ENCODE measurements at regions not wholly inside any gene's neighbourhood (a gene's known extent, or its start where the extent isn't known, plus 50 kb on each side); places are given as distances from the start of the nearest gene placed in this dataset.

- TF ChIP-seq POLR2A (IDR thresholded peaks at IDR 0.05): no peak
- TF ChIP-seq, protein P1, sequence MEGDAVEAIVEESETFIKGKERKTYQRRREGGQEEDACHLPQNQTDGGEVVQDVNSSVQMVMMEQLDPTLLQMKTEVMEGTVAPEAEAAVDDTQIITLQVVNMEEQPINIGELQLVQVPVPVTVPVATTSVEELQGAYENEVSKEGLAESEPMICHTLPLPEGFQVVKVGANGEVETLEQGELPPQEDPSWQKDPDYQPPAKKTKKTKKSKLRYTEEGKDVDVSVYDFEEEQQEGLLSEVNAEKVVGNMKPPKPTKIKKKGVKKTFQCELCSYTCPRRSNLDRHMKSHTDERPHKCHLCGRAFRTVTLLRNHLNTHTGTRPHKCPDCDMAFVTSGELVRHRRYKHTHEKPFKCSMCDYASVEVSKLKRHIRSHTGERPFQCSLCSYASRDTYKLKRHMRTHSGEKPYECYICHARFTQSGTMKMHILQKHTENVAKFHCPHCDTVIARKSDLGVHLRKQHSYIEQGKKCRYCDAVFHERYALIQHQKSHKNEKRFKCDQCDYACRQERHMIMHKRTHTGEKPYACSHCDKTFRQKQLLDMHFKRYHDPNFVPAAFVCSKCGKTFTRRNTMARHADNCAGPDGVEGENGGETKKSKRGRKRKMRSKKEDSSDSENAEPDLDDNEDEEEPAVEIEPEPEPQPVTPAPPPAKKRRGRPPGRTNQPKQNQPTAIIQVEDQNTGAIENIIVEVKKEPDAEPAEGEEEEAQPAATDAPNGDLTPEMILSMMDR (IDR thresholded peaks at IDR 0.05): no peak
- Histone ChIP-seq H3K9me3 (no peaks in the 10 kb centered on the region), H3K27ac (no peak overlapping the region), H3K4me1 (no peaks in the 10 kb centered on the region), H3K27me3 (no peaks in the 10 kb centered on the region), H3K36me3 (no peaks in the 10 kb centered on the region), H3K4me3 (no peak overlapping the region)
- intact Hi-C loops (cut with DNase I): no loop called here
- ATAC-seq: no peak
- no peak for DNase-seq
- 21% methylated on average over 3 of the region's 5 CpGs for WGBS (ENCODE audit: insufficient coverage, low coverage, low lambda C conversion rate, missing lambda C conversion rate)
Observed at GRCh38 chr22:22352371-22352999, 107.9 kb downstream of the VPREB1 start.

GRCh38 chr22:22355096-22355834 is 110.7 kb downstream of the VPREB1 start:
- no peak overlapping the region for H3K4me3 ChIP-seq
- TF ChIP-seq, protein P1 (IDR thresholded peaks at IDR 0.05): no peak
- TF ChIP-seq POLR2A (IDR thresholded peaks at IDR 0.05): no peak
- 42% methylated on average over 5 of the region's 9 CpGs for WGBS (ENCODE audit: insufficient coverage, low coverage, low lambda C conversion rate, missing lambda C conversion rate)
- H3K4me1 ChIP-seq: no peaks in the 10 kb centered on the region
- no peak overlapping the region for H3K27ac ChIP-seq
- intact Hi-C loops (cut with DNase I): no loop called here
- no peaks in the 10 kb centered on the region for H3K27me3 ChIP-seq
- H3K36me3 ChIP-seq: no peaks in the 10 kb centered on the region
- DNase-seq (no peak), ATAC-seq (no peak)
- no peaks in the 10 kb centered on the region for H3K9me3 ChIP-seq

DNA sequence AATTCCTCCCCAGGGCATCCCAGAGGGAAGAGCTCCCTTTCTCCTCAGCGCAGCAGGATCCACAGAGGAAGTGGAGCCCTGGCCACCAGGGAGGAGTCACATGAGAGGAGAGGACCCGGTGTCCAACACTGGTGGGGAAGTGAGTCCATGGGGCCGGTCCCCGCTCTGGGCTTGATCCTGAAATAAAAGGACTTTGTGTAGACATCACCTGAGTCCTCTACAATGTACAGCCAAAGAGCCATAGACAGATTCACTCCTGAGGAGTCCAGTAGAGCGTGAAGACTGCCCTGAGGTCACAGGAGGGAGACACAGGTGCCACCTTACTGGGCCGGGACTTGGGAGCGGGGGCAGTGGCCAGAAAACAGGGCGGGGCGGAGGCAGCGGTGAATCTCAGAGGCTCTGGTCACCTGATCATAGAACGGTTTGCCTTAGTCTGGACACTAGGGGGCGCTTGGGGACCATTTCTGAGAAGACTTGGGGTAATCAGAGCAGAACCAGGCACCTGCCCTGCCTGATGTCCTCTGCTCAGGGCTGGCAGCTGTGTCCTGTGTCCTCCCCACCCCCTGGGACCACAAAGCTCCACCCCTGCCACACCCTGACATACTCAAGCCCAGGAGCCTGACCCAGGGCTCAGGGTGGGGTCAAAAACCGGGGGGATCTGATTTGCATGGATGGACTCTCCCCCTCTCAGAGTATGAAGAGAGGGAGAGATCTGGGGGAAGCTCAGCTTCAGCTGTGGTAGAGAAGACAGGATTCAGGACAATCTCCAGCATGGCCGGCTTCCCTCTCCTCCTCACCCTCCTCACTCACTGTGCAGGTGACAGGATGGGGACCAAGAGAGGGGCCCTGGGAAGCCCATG is 112.7 kb downstream of the VPREB1 start:
- H3K9me3 ChIP-seq: no peaks in the 10 kb centered on the region
- H3K36me3 ChIP-seq: no peaks in the 10 kb centered on the region
- H3K4me3 ChIP-seq: no peak overlapping the region
- no peak overlapping the region for H3K27ac ChIP-seq
- H3K4me1 ChIP-seq: no peaks in the 10 kb centered on the region
- DNase-seq: peak; percentile 75 to 80 (median 76)
- 17% methylated on average over 1 of the region's 14 CpGs for WGBS (ENCODE audit: insufficient coverage, low coverage, low lambda C conversion rate, missing lambda C conversion rate)
- peak; percentile 93 to 98 (median 96) for ATAC-seq
- intact Hi-C loops (cut with DNase I): no loop called here
- no peaks in the 10 kb centered on the region for H3K27me3 ChIP-seq
- TF ChIP-seq POLR2A (IDR thresholded peaks at IDR 0.05): no peak
- TF ChIP-seq, protein P1 (IDR thresholded peaks at IDR 0.05): peak; percentile 61 to 78 (median 68)

- Histone ChIP-seq H3K4me3 (no peak overlapping the region), H3K4me1 (no peaks in the 10 kb centered on the region), H3K27me3 (no peaks in the 10 kb centered on the region), H3K27ac (no peak overlapping the region), H3K9me3 (no peaks in the 10 kb centered on the region), H3K36me3 (no peaks in the 10 kb centered on the region)
- WGBS (ENCODE audit: insufficient coverage, low coverage, low lambda C conversion rate, missing lambda C conversion rate): 50% methylated on average over 1 of the region's 4 CpGs
- intact Hi-C loops (cut with DNase I): no loop called here
- DNase-seq (no peak), ATAC-seq (no peak)
- TF ChIP-seq, protein P1 (IDR thresholded peaks at IDR 0.05): no peak
- no peak for TF ChIP-seq POLR2A (IDR thresholded peaks at IDR 0.05)
Observed at GRCh38 chr22:22358152-22358551, 113.6 kb downstream of the VPREB1 start.

Data from right lobe of liver (tissue), 6 donors.